ENCODE measurements at regions not wholly inside any gene's neighbourhood (a gene's known extent, or its start where the extent isn't known, plus 50 kb on each side); places are given as distances from the start of the nearest gene placed in this dataset.

DNA sequence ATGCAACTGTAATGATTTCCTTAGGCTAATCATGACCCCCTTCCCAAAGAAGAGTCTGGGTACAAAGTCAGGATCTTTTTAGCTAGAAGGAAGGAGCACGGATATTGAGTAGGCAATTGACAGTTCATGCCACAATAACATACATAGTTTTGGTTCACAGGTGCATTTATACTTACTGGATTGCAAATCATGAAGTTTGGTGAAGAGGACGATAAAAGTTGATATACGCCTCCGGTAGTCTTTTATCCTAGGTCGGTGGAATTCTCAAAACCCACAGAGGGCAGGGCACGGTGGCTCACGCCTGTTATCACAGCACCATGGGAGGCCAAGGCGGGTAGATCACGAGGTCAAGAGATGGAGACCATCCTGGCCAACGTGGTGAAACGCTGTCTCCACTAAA lies 265.4 kb upstream of the PRMT6 start:
- TF ChIP-seq POLR2AphosphoS5 (IDR thresholded peaks at IDR 0.05; ENCODE audit: low read depth, low read length) (no peak), CTCF (IDR thresholded peaks at IDR 0.05) (no peak), TCF7L2 (IDR thresholded peaks at IDR 0.05; ENCODE audit: low read depth, low read length) (no peak), SIN3A (IDR thresholded peaks at IDR 0.05; ENCODE audit: borderline replicate concordance, insufficient read depth, low read depth, low read length) (no peak)

Measured in Panc1 (cell line).